Activated CD4-positive, alpha-beta memory T cell treated with anti-CD3 and anti-CD28 coated beads, Interleukin-2, amount 10 ng/mL, durations not matched to agents 7 days and 5 days (primary cell): ENCODE measurements at regions not wholly inside any gene's neighbourhood (a gene's known extent, or its start where the extent isn't known, plus 50 kb on each side); places are given as distances from the start of the nearest gene placed in this dataset.

Experiments used
- CTCF ChIA-PET: fragments of 350-600 bp; sonication (Branson Sonifier 250); formaldehyde crosslinking; loops from one replicate; lab custom pipeline; 2021; ENCODE audit warnings: antibody characterized with exemption, inconsistent platforms; lab: Charles Lee
- POLR2A ChIA-PET: fragments of 350-600 bp; sonication (Branson Sonifier 250); formaldehyde crosslinking; loops from one replicate; lab custom pipeline; 2021; ENCODE audit warnings: antibody characterized with exemption; lab: Charles Lee
- DNase-seq: peaks from one replicate; pipeline ENCODE4 v3.0.0-alpha.2; 2020
- H3K27ac Mint-ChIP-seq: one replicate; pipeline ENCODE4 v1.8.0; 2021; ENCODE audit warnings: mild to moderate bottlenecking, mixed read lengths
- H3K27me3 Mint-ChIP-seq: one replicate; pipeline ENCODE4 v1.8.0; 2021; ENCODE audit warnings: mixed read lengths
- H3K36me3 Mint-ChIP-seq: one replicate; pipeline ENCODE4 v1.8.0; 2021; ENCODE audit warnings: low read depth, mixed read lengths
- H3K4me1 Mint-ChIP-seq: one replicate; pipeline ENCODE4 v1.8.0; 2021; ENCODE audit warnings: mixed read lengths
- H3K4me3 Mint-ChIP-seq: one replicate; pipeline ENCODE4 v1.8.0; 2021; ENCODE audit warnings: mild to moderate bottlenecking, mixed read lengths
- H3K9me3 Mint-ChIP-seq: one replicate; pipeline ENCODE4 v1.8.0; 2021; ENCODE audit warnings: mixed read lengths

DNA sequence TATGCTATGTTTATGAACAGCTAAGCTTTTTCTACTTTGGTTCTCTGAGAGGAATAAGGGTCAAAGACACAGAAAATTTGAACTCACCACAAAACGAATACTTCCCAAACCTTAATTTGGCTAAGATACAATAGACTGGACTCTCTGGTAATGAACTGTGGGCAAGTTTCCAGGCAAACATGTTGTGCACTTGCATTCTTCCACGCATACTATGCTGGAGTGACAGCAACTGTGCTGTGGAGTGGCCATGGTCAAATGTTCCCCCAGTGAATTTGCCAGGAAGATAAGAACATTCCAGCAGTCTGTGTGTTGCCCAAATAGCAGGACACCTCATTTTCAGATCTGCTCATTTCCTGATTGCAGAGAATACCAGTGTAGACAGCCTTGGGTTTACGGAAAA lies 275.3 kb upstream of the IL12B start:
- peaks cover 2% of the 10 kb centered on the region for H3K4me1 Mint-ChIP-seq
- H3K27ac Mint-ChIP-seq: no peak overlapping the region
- peaks cover 8% of the 10 kb centered on the region for H3K9me3 Mint-ChIP-seq
- H3K36me3 Mint-ChIP-seq: peaks cover 3% of the 10 kb centered on the region
- DNase-seq: no peak
- ChIA-PET CTCF (no interaction called here), POLR2A (no interaction called here)
- no peak overlapping the region for H3K4me3 Mint-ChIP-seq
- peaks cover 5% of the 10 kb centered on the region for H3K27me3 Mint-ChIP-seq

DNA sequence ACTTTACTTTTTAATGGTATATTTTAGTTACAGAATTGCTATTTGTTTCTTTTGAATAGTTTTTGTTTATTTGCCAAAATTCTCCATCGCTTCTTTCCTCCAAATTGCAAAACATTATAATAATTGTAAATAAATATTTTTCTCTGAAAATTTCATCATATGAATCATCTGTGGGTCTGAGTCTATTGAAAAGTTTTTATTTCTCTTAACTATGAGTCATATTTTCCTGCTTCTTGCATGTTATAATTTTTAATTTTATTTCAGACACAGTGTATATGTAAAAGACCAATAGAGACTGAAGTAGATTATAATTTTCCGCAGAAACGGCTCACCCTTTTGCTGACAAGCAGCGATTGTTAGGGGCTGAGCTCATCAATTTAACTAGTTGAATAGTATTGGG lies 279.1 kb upstream of the IL12B start:
- H3K4me3 Mint-ChIP-seq: no peak overlapping the region
- ChIA-PET POLR2A (no interaction called here), CTCF (no interaction called here)
- H3K27ac Mint-ChIP-seq: no peak overlapping the region
- H3K27me3 Mint-ChIP-seq: peaks cover 6% of the 10 kb centered on the region
- no peaks in the 10 kb centered on the region for H3K4me1 Mint-ChIP-seq
- DNase-seq: no peak
- H3K36me3 Mint-ChIP-seq: no peaks in the 10 kb centered on the region
- H3K9me3 Mint-ChIP-seq: no peaks in the 10 kb centered on the region

DNA sequence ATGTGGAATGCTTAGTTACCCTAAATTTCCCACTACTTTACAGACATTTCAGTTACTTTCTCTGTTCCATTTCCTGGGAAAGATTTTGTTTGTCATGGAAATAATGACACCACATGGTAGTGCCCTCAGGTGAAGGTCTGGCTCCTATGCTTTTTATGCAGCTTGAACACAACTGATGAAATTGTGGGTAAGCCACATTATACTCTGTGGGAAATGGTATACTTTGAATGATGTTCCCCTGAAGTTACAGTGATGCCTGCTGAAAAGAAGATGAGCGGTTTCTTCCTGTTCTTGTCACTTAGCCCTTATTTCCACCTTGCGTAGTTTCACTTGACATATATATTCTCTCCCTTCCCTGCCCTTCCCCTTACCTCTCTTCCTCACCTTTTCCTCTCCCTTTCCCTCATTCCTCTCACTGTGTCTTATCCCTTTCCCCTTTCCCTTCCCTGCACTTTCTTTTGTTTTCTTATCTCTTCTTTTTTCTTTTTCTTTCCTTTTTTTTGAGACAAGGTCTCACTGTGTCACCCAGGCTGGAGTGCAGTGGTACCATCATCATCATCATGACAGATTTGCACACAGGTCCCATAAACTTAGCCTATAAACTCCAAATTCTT lies 280.8 kb upstream of the IL12B start:
- no peaks in the 10 kb centered on the region for H3K36me3 Mint-ChIP-seq
- ChIA-PET CTCF (no interaction called here), POLR2A (no interaction called here)
- no peak for DNase-seq
- H3K4me3 Mint-ChIP-seq: no peak overlapping the region
- no peaks in the 10 kb centered on the region for H3K4me1 Mint-ChIP-seq
- no peaks in the 10 kb centered on the region for H3K9me3 Mint-ChIP-seq
- H3K27ac Mint-ChIP-seq: no peak overlapping the region
- peaks cover 6% of the 10 kb centered on the region for H3K27me3 Mint-ChIP-seq

DNA sequence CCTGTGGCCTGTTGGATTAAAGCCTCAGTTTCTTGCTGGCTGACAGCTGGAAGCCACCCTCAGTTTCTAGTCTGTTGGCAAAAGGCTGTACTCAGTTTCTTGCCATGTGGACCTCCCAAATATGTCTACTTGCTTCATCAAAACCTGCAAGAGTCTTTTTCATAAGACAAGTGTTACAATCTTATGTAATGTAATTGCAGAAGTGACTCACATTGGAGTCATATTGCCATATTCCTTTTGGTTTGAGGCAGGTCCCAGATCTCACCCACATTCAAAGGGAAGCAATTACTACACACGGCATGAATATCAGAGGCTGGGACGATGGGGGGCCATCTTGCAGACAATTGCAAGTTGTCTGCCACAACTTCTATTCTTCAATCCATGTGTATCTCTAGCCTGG lies 286.7 kb upstream of the IL12B start:
- ChIA-PET CTCF (no interaction called here), POLR2A (no interaction called here)
- no peak for DNase-seq
- no peak overlapping the region for H3K27ac Mint-ChIP-seq
- no peaks in the 10 kb centered on the region for H3K9me3 Mint-ChIP-seq
- H3K4me3 Mint-ChIP-seq: no peak overlapping the region
- H3K4me1 Mint-ChIP-seq: no peaks in the 10 kb centered on the region
- peaks cover 5% of the 10 kb centered on the region for H3K27me3 Mint-ChIP-seq
- no peaks in the 10 kb centered on the region for H3K36me3 Mint-ChIP-seq

DNA sequence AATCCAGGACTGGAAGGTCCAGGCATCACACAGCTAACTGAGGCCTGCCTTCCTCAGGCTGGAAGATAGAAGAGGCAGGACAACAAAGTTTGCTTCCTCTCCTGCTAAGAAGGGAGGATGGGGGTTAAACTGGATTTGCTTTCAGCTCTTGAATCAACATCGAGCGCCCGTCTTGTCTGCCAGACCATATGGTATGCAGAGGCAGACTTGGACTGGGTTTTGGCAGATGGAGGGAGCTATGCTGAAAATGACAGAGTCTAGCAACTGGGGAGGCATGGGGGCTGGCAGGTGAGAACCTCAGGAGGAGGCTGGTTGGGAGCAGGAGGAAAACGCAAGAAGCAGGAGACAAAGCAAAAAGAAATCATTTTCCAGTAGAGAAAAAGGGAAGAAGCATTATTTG lies 289.5 kb upstream of the IL12B start:
- H3K36me3 Mint-ChIP-seq: no peaks in the 10 kb centered on the region
- no peaks in the 10 kb centered on the region for H3K4me1 Mint-ChIP-seq
- peaks cover 11% of the 10 kb centered on the region for H3K27me3 Mint-ChIP-seq
- no peak overlapping the region for H3K27ac Mint-ChIP-seq
- ChIA-PET CTCF (no interaction called here), POLR2A (no interaction called here)
- no peak overlapping the region for H3K4me3 Mint-ChIP-seq
- no peak for DNase-seq
- H3K9me3 Mint-ChIP-seq: no peaks in the 10 kb centered on the region

DNA sequence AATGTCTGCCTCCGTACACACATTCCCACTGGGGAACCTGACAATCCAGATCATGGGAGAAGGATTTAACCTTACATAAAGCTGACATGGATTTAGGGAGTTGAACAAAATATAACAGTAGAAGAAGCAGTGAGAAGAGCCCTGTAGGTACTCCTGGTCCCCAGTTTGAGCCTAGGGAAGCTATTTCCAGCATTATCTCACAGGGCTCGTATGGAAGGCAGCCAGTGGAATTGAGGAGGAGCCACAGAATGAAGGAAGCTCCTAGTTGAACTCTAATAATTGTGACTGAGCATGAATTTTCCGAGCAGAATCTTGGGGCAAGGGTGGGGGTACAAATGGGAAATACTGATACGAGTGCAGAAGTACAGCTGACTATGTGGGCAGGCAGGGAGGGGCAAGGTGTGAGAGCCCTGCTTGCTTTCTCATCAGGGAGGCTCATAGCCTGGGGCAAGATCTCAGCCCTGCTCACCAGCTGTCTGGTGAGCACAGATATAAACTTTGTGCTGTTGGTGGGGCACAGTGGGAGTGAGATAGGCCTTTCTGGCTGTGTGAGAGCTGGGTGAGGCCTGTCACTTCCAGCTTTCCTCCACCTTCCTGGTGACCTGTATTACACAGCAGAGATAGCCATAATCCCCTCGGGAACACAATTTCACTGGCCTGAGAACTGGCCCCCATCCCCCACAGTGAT lies 290.7 kb upstream of the IL12B start:
- POLR2A ChIA-PET: interaction anchor here (1.1 kb wide), 1 partner anchor 268 kb away, joined by 3 read pairs; no protein-coding TSS in a partner anchor
- Mint-ChIP-seq H3K36me3 (no peaks in the 10 kb centered on the region), H3K4me3 (no peak overlapping the region), H3K27me3 (peaks cover 11% of the 10 kb centered on the region), H3K4me1 (no peaks in the 10 kb centered on the region), H3K27ac (no peak overlapping the region), H3K9me3 (no peaks in the 10 kb centered on the region)
- CTCF ChIA-PET: no interaction called here
- no peak for DNase-seq

DNA sequence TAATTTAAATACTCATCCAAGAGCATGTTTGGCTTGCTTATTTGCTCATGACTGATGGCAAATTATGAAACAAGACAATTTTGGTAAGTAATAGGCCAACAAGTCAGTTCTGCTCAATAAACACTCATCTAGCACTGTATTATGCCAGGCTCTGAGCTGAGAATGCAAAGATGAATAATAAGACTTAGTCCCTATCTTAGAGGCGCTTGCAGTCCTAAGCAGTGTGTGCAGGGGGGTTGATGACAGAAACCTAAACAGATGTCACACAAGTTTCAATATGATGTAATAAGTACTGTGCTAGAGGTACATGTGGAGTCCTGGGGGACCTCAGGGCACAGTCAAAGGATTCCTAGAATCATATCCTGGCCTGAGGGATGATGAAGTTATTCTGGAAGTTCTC lies 287.6 kb upstream of the ADRA1B start:
- Mint-ChIP-seq H3K27ac (no peak overlapping the region), H3K4me3 (no peak overlapping the region), H3K36me3 (no peaks in the 10 kb centered on the region), H3K27me3 (peaks cover 15% of the 10 kb centered on the region), H3K9me3 (no peaks in the 10 kb centered on the region), H3K4me1 (no peaks in the 10 kb centered on the region)
- CTCF ChIA-PET: no interaction called here
- POLR2A ChIA-PET: no interaction called here
- no peak for DNase-seq

DNA sequence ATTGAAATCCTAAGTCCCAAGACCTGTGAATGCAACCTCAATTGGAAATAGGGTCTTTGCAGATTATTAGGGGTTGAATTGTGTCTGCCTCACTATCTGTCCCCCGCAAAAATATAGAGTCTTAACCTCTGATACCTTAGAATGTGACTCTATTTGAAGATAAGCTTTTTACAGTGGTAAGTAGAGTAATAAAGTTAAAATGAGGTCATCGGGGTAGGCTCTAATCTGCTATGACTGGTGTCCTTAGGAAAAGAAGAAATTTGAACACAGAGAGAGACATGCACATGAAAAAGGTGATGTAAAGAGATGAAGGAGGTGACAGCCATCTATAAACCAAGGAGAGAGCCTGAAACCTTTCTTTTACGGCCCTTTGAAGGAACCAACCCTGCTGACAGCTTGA lies 287.1 kb upstream of the ADRA1B start:
- Mint-ChIP-seq H3K27ac (no peak overlapping the region), H3K9me3 (no peaks in the 10 kb centered on the region), H3K27me3 (peaks cover 15% of the 10 kb centered on the region), H3K4me3 (no peak overlapping the region), H3K36me3 (no peaks in the 10 kb centered on the region), H3K4me1 (no peaks in the 10 kb centered on the region)
- CTCF ChIA-PET: no interaction called here
- POLR2A ChIA-PET: no interaction called here
- no peak for DNase-seq

DNA sequence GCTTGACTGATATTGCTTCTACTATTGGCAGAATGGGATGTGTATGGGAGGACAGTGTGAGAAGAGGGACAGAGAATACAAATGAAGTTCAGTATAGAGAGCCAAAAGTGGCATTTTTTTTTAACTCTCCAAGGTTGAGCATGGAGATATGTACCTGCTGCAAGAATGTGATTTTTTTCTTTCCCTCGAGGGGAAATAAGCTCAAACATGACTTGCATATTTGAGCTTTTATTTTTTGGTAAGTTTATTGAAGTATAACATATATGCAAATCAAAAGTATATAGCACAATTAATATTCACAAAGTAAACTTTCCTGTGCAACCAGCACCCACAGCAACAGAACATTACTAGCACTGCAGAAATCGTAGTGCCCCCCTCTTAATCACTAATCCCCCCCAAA lies 285.7 kb upstream of the ADRA1B start:
- peaks cover 14% of the 10 kb centered on the region for H3K27me3 Mint-ChIP-seq
- CTCF ChIA-PET: interaction anchor here (0.7 kb wide), 1 partner anchor 82 kb away, joined by 3 read pairs; no protein-coding TSS in a partner anchor

DNA sequence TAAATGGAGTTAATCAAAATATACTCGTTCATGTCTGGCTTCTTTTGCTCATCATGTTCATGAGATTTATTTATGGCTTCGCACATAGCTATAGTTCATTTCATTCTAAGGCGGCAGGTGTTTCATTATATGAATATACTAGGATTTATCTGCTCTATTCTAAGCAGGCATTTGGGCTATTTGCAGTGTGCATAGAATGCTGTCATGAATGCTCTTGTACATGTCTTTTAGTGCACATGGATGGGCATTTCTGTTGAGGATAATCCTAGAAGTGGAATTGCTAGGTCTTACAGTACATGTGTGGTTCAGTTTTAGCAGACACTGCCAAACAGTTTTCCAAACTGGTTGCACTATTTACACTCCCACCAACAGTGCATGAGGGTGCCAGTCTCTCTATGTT lies 285.3 kb upstream of the ADRA1B start:
- H3K36me3 Mint-ChIP-seq: no peaks in the 10 kb centered on the region
- no peak overlapping the region for H3K4me3 Mint-ChIP-seq
- no peaks in the 10 kb centered on the region for H3K4me1 Mint-ChIP-seq
- H3K27me3 Mint-ChIP-seq: peaks cover 14% of the 10 kb centered on the region
- no peak overlapping the region for H3K27ac Mint-ChIP-seq
- no peak for DNase-seq
- ChIA-PET POLR2A (no interaction called here), CTCF (interaction anchor here (0.7 kb wide), 1 partner anchor 82 kb away, joined by 3 read pairs; no protein-coding TSS in a partner anchor)
- H3K9me3 Mint-ChIP-seq: no peaks in the 10 kb centered on the region

More for the DNA sequence above, 285.7 kb upstream of the ADRA1B start:
- Mint-ChIP-seq H3K36me3 (no peaks in the 10 kb centered on the region), H3K4me1 (no peaks in the 10 kb centered on the region), H3K4me3 (no peak overlapping the region), H3K9me3 (no peaks in the 10 kb centered on the region), H3K27ac (no peak overlapping the region)
- no peak for DNase-seq
- POLR2A ChIA-PET: no interaction called here

DNA sequence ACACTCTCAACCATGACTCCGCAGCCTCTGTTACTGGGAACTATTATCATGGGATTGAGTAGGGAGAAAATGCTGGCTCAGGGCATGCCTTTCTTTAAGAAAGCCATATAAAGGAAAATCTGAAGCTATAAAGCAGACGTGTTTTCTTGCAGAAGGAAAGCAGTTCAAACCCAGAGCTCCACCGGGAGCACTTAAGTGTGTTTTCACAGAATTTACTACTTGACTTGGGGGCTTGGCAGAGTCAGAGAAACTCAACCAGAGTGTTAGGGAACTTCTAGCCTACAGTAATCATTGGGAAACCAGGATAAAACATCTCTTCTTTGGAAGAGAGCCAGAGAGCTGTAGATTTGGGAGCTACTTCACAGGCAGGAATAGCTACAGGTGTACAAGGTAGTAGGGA lies 283.4 kb upstream of the ADRA1B start:
- H3K27me3 Mint-ChIP-seq: peaks cover 19% of the 10 kb centered on the region
- H3K9me3 Mint-ChIP-seq: no peaks in the 10 kb centered on the region
- H3K4me1 Mint-ChIP-seq: no peaks in the 10 kb centered on the region
- no peak overlapping the region for H3K4me3 Mint-ChIP-seq
- POLR2A ChIA-PET: no interaction called here
- H3K36me3 Mint-ChIP-seq: no peaks in the 10 kb centered on the region
- CTCF ChIA-PET: no interaction called here
- no peak for DNase-seq
- H3K27ac Mint-ChIP-seq: no peak overlapping the region

DNA sequence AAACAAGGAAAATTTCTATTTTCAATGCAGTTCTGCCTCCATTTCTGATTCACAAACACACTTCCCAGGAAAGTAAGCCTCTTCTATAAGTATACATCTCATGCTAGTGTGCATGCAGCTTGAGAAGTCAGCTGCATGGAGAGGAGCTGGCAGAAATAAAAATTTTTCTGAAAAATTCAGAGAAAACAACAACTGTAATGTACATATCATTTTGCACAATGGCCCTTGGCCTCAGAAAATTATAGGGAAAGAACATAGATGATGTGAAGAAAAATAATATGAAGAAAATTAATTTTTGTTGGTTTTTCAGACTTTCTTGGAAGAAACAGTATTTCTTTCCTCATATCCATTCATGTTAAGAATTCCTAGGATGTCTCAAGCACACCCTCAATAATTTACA lies 277.8 kb upstream of the ADRA1B start:
- DNase-seq: no peak
- ChIA-PET POLR2A (no interaction called here), CTCF (no interaction called here)
- Mint-ChIP-seq H3K9me3 (no peaks in the 10 kb centered on the region), H3K27me3 (peaks cover 14% of the 10 kb centered on the region), H3K4me1 (no peaks in the 10 kb centered on the region), H3K36me3 (no peaks in the 10 kb centered on the region), H3K27ac (no peak overlapping the region), H3K4me3 (no peak overlapping the region)

DNA sequence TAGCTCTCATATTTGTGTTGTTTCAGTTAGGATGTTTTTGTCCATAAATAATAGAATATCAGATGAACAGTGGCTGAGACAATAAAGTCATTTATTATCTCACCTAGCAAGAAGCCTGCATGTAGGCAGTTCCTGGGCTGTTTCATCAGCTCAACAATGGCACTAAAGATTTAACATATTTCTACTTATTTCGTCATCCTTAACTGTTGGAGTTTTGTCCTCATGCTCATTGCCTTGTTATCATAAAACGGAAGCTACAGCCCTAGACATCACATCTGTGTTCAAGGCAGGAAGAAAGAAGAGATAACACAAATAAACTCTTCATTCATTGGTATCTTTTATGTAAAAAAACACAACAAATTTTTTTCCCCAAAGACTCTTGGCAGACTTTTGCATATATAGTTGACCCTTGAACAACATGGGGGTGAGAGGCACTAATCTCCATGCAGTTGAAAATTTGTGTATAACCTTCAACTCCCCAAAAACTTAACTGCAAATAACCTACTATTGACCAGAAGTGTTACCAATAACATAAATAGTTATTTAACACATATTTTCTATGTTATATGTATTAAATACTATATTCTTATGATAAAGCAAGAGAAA lies 277.2 kb upstream of the ADRA1B start:
- peaks cover 14% of the 10 kb centered on the region for H3K27me3 Mint-ChIP-seq
- no peak overlapping the region for H3K27ac Mint-ChIP-seq
- no peaks in the 10 kb centered on the region for H3K9me3 Mint-ChIP-seq
- ChIA-PET CTCF (no interaction called here), POLR2A (no interaction called here)
- DNase-seq: no peak
- H3K36me3 Mint-ChIP-seq: no peaks in the 10 kb centered on the region
- no peak overlapping the region for H3K4me3 Mint-ChIP-seq
- no peaks in the 10 kb centered on the region for H3K4me1 Mint-ChIP-seq

DNA sequence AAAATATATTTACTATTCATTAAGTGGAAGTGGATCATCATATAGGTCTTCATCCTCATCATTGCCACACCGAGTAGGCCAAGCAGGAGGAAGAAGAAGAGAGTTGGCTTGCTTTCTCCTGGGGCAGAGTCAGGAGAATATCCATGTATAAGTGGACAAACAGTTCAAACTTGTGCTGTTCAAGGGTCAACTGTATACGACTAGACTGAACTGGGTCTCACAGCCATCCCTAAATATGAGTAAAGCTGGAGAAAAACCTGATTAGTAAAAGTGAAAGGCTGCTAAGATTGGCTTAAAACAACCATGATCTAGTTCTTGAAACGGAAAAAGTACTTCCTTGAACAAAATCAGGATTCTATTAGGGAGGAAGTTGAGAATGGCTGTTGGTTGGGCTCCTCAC lies 276.7 kb upstream of the ADRA1B start:
- H3K9me3 Mint-ChIP-seq: no peaks in the 10 kb centered on the region
- peaks cover 14% of the 10 kb centered on the region for H3K27me3 Mint-ChIP-seq
- CTCF ChIA-PET: no interaction called here
- no peak overlapping the region for H3K4me3 Mint-ChIP-seq
- no peak for DNase-seq
- POLR2A ChIA-PET: no interaction called here
- H3K27ac Mint-ChIP-seq: no peak overlapping the region
- H3K4me1 Mint-ChIP-seq: no peaks in the 10 kb centered on the region
- no peaks in the 10 kb centered on the region for H3K36me3 Mint-ChIP-seq
